Parathyroid adenoma (tissue), 2 donors: ENCODE measurements at regions not wholly inside any gene's neighbourhood (a gene's known extent, or its start where the extent isn't known, plus 50 kb on each side); places are given as distances from the start of the nearest gene placed in this dataset.

ENCODE experiments used
- H2AFZ ChIP-seq: fragments of 300-600 bp; sonication (generic); one replicate; pipeline ENCODE4 v1.7.0; 2017; ENCODE audit warnings: antibody characterized with exemption, mild to moderate bottlenecking
- H3K27ac ChIP-seq: fragments of 300-600 bp; sonication (generic); one replicate; pipeline ENCODE4 v1.7.0; 2017
- H3K27me3 ChIP-seq: fragments of 300-600 bp; sonication (generic); one replicate; pipeline ENCODE4 v1.7.0; 2017; ENCODE audit warnings: low read length; ENCODE audit not compliant: control insufficient read depth, insufficient read depth
- H3K36me3 ChIP-seq: fragments of 300-600 bp; sonication (generic); one replicate; pipeline ENCODE4 v1.7.0; 2017; ENCODE audit warnings: low read length; ENCODE audit not compliant: control insufficient read depth, insufficient read depth
- H3K4me1 ChIP-seq: fragments of 300-600 bp; sonication (generic); one replicate; pipeline ENCODE4 v1.7.0; 2017; ENCODE audit warnings: control low read depth
- H3K4me2 ChIP-seq: fragments of 300-600 bp; sonication (generic); one replicate; pipeline ENCODE4 v1.7.0; 2017; ENCODE audit warnings: low read length
- H3K4me3 ChIP-seq: fragments of 300-600 bp; sonication (generic); one replicate; pipeline ENCODE4 v1.7.0; 2017; ENCODE audit warnings: low read depth, low read length
- H3K79me2 ChIP-seq: fragments of 300-600 bp; sonication (generic); one replicate; pipeline ENCODE4 v1.7.0; 2017; ENCODE audit warnings: control low read depth
- H3K9ac ChIP-seq: fragments of 300-600 bp; sonication (generic); one replicate; pipeline ENCODE4 v1.7.0; 2017; ENCODE audit warnings: mild to moderate bottlenecking
- H3K9me3 ChIP-seq: fragments of 300-600 bp; sonication (generic); one replicate; pipeline ENCODE4 v1.7.0; 2017; ENCODE audit warnings: low read length; ENCODE audit not compliant: control insufficient read depth
- TF ChIP-seq, protein P1 (sequence below): fragments of 300-600 bp; sonication (generic); IDR thresholded peaks from one replicate; pipeline ENCODE4 v1.7.0; 2017; ENCODE audit warnings: antibody characterized with exemption, mild to moderate bottlenecking
- donor health status: primary hyperparathyroidism.

DNA sequence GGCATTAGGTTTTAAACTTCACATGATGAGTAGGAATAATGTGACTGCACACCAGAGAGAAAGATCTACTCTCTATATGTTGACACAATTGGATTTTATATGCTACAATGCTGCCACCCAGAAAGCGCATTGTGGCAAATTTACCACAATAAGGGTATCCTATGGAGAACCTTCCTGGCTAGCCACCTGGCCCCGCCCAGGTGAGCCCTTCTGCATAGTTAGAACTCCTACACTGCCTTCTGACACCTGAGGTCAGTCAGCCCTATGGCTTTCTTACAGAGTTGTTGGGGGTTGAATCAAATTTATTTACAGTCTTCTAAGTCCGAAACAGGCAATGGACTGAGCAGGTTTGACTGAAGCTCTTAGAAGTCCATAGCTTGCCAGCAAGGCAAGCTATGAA lies 153.8 kb upstream of the S100G start:
- TF ChIP-seq, protein P1, sequence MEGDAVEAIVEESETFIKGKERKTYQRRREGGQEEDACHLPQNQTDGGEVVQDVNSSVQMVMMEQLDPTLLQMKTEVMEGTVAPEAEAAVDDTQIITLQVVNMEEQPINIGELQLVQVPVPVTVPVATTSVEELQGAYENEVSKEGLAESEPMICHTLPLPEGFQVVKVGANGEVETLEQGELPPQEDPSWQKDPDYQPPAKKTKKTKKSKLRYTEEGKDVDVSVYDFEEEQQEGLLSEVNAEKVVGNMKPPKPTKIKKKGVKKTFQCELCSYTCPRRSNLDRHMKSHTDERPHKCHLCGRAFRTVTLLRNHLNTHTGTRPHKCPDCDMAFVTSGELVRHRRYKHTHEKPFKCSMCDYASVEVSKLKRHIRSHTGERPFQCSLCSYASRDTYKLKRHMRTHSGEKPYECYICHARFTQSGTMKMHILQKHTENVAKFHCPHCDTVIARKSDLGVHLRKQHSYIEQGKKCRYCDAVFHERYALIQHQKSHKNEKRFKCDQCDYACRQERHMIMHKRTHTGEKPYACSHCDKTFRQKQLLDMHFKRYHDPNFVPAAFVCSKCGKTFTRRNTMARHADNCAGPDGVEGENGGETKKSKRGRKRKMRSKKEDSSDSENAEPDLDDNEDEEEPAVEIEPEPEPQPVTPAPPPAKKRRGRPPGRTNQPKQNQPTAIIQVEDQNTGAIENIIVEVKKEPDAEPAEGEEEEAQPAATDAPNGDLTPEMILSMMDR: no peak
- Histone ChIP-seq H3K4me3 (no peak overlapping the region), H2AFZ (no peak overlapping the region), H3K36me3 (no peaks in the 10 kb centered on the region), H3K79me2 (no peaks in the 10 kb centered on the region), H3K9me3 (no peaks in the 10 kb centered on the region), H3K27ac (no peak overlapping the region), H3K9ac (no peak overlapping the region), H3K27me3 (no peaks in the 10 kb centered on the region), H3K4me1 (no peaks in the 10 kb centered on the region), H3K4me2 (no peak overlapping the region)

GRCh38 chrX:16511796-16512776 lies 137.9 kb upstream of the S100G start:
- no peaks in the 10 kb centered on the region for H3K9me3 ChIP-seq
- no peaks in the 10 kb centered on the region for H3K4me1 ChIP-seq
- no peaks in the 10 kb centered on the region for H3K79me2 ChIP-seq
- H3K4me3 ChIP-seq: no peak overlapping the region
- H3K9ac ChIP-seq: no peak overlapping the region
- no peak overlapping the region for H3K27ac ChIP-seq
- H3K36me3 ChIP-seq: no peaks in the 10 kb centered on the region
- H2AFZ ChIP-seq: no peak overlapping the region
- H3K27me3 ChIP-seq: no peaks in the 10 kb centered on the region
- TF ChIP-seq, protein P1: no peak
- no peak overlapping the region for H3K4me2 ChIP-seq

DNA sequence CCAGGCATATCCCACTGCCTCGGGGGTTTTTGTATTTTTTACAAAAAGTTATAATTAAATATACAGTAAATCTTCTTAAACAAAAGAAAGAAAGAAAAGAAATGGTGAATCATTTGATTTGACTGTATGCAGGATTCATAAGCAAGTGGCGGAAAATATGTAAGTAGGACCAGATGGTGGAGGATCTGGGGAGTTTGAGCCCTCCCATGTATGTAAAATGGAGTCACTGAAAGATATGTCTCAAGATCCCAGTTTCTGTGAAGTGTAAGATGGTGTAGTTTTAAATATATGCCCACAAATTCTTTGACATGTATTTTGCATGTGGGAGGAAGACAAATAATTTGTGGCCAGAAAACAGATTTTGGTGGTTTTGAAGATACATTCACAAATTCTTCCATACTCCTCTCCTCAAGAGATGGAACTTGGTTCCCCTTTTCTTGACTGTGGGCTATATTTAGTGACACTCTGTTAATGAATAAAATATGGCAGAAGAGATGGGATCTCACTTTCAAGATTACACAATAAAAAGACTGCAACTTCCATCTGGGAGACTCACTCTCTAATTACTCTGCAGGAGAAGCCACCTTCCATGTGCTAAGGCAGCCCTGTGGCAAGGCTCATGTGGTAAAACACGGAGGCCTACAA lies 133.6 kb upstream of the S100G start:
- Histone ChIP-seq H2AFZ (no peak overlapping the region), H3K4me2 (no peak overlapping the region), H3K36me3 (no peaks in the 10 kb centered on the region), H3K4me1 (no peaks in the 10 kb centered on the region), H3K4me3 (no peak overlapping the region), H3K9ac (no peak overlapping the region), H3K27me3 (no peaks in the 10 kb centered on the region), H3K27ac (no peak overlapping the region), H3K79me2 (no peaks in the 10 kb centered on the region), H3K9me3 (no peaks in the 10 kb centered on the region)
- TF ChIP-seq, protein P1: no peak

GRCh38 chrX:16517039-16517605 lies 132.8 kb upstream of the S100G start:
- no peaks in the 10 kb centered on the region for H3K27me3 ChIP-seq
- H3K36me3 ChIP-seq: no peaks in the 10 kb centered on the region
- H3K9ac ChIP-seq: no peak overlapping the region
- H3K4me2 ChIP-seq: no peak overlapping the region
- H3K4me3 ChIP-seq: no peak overlapping the region
- TF ChIP-seq, protein P1: no peak
- H3K9me3 ChIP-seq: no peaks in the 10 kb centered on the region
- no peak overlapping the region for H2AFZ ChIP-seq
- no peaks in the 10 kb centered on the region for H3K4me1 ChIP-seq
- H3K27ac ChIP-seq: no peak overlapping the region
- H3K79me2 ChIP-seq: no peaks in the 10 kb centered on the region
